Fibroblast of skin of scalp (primary cell): ENCODE measurements at regions not wholly inside any gene's neighbourhood (a gene's known extent, or its start where the extent isn't known, plus 50 kb on each side); places are given as distances from the start of the nearest gene placed in this dataset.
A peak's percentile ranks its signal among the peaks of the same experiment; 100 is the strongest.

ENCODE experiments used
- DNase-seq: peaks from one replicate; pipeline ENCODE4 v3.0.0-alpha.2; 2013

GRCh38 chr18:23387265-23387664, 65.8 kb upstream of the RIOK3 start:
- no peak for DNase-seq

GRCh38 chr18:23388357-23388756, 64.7 kb upstream of the RIOK3 start:
- DNase-seq: no peak

GRCh38 chr18:23391156-23391555, 61.9 kb upstream of the RIOK3 start:
- peak; percentile 6 for DNase-seq

- DNase-seq: no peak
Measured at GRCh38 chr18:23397907-23398306, 55.2 kb upstream of the RIOK3 start.

GRCh38 chr18:23398401-23398800, 54.7 kb upstream of the RIOK3 start:
- DNase-seq: peak; percentile 5

GRCh38 chr18:23399067-23399466, 54.0 kb upstream of the RIOK3 start:
- DNase-seq: no peak

- DNase-seq: no peak
Measured at GRCh38 chr18:23400918-23401317, 52.2 kb upstream of the RIOK3 start.

- peak; percentile 62 for DNase-seq
Measured at GRCh38 chr18:23401400-23402347, 51.4 kb upstream of the RIOK3 start.
